ENCODE measurements at regions not wholly inside any gene's neighbourhood (a gene's known extent, or its start where the extent isn't known, plus 50 kb on each side); places are given as distances from the start of the nearest gene placed in this dataset.
"Not testable (repeated sequence)": the region's sequence is repeated elsewhere in the genome, so short reads cannot be mapped to it uniquely, and the experiment has no call there.

DNA sequence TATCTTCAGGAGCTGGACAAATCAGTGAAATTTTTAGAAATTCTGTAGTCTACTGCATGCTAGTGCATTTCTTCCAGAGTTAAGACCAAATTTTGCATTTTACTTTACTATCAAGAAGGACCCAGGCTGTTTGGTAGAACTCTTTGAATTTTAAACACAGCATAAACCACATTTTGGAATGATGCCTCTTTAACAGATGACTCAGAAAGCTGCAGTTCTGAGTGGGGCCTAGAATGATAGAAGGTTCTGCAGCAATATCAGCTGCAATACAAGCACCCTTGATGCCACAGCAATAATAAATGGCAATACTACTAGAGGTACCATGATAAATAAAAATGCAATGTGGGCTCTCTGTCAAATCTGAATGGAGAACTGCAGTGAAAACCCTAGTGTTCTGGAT is 198.7 kb downstream of the TMA16 start:
- no peak for DNase-seq (ENCODE audit: low read depth in 2 of 2, low spot score in 1 of 2)

DNA sequence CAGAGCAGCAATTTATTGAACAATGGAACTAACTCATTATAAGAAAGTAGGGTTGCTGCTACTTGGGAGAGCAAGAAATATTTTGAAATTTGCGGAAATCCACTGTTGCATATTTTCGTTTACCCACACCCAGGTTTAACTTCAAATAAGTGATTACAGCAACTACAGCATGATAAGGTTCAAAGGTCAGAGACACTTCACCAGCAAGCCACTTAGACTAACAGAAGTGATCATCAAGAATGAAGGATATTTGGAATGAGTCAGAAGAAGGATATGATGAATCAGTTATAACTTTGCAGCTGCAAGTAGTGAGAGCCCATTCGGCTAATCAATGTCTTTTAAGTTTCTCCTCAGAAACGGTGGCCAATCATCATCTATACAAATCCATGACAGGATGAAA is 199.3 kb downstream of the TMA16 start:
- DNase-seq (ENCODE audit: low read depth in 2 of 2, low spot score in 1 of 2): no peak

DNA sequence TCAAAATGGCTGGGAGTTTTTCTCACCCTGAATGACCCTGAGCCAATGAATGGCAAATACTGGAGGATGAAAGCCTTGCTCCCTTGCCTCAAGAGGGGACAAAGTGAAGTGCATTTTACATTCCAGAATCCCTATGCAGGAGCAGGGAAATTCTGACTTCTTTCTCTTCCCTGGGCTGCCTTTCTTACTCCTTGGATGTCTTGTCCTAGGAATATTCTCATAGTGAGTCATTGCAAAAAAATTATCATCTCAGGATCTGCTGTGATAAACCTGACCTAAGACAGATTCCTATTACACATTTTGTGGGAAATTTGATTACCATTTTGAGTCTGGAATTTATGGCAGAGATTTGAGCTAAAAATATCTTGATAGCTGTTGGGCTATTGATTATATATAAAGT is 199.9 kb downstream of the TMA16 start:
- no peak for DNase-seq (ENCODE audit: low read depth in 2 of 2, low spot score in 1 of 2)

DNA sequence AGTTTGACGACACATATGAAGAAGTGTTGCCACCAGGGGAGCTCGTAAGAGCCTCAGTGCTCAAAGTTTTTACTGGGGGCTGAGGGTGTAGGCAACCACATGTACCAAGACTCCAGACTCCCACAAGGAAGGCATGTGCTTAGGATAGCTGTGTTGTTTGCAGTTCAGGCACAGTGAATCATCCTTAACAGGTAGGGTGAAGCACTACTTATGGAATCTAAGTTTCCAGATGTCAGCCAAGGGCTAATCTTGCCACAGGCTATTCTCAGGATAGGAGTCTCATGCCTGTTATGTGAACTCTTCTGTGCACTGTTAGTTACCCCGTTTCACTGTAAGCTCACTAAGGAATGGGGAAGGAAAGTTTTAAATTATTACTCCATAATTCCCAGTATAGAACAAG is 202.6 kb downstream of the TMA16 start:
- DNase-seq (ENCODE audit: low read depth in 2 of 2, low spot score in 1 of 2): no peak

DNA sequence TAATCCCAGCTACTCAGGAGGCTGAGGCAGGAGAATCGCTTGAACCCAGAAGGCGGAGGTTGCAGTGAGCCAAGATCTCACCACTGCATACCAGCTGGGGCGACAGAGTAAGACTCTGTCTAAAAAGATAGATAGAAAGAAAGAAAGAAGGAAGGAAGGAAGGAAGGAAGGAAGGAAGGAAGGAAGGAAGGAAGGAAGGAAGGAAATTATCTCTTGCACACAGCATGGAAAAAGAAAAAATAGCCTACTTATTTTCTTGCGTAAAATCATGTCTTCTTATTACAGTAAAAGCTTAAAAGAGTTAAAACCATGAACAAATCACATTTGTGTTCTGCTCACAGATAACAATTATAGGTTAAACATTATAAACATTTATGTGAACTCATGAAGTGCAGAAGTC is 205.9 kb downstream of the TMA16 start:
- DNase-seq (ENCODE audit: low read depth in 2 of 2, low spot score in 1 of 2): not testable (repeated sequence)

DNA sequence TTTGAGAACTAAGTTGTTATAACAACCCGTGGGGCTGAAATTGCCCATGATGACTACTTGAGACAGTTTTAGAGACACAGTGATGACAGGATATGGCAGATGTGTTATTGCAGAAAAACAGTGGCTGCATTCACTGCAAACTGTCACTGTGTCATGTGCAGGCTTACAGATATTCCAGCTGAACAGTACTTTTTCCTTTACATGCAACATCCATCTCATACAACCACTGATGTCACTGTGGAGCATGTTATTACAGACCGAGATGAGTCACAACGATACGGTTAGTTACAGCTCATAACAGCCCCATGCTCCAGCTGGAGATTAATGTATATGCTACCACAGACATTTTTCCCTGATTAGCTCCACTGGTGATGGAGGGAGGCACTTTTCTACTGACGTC is 207.4 kb downstream of the TMA16 start:
- no peak for DNase-seq (ENCODE audit: low read depth in 2 of 2, low spot score in 1 of 2)

DNA sequence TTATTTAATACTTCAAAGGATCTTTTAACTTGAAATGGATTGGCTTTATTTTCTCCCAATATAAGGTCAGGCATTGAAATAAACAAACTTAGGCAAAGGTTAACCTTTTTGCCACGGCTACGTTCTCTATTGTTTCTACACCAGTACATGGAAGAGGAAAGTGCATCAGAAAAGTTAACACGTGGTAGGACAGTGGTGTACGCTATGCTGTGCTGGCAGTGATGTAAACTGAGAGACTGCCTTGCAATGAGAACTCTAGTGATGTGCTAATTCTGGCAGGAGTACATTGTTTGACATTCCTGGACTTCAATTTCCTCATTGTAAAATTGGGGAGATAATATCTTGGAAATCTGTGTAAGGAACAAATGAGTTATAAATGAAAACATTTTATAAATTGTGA is 208.2 kb downstream of the TMA16 start:
- DNase-seq (ENCODE audit: low read depth in 2 of 2, low spot score in 1 of 2): no peak

DNA sequence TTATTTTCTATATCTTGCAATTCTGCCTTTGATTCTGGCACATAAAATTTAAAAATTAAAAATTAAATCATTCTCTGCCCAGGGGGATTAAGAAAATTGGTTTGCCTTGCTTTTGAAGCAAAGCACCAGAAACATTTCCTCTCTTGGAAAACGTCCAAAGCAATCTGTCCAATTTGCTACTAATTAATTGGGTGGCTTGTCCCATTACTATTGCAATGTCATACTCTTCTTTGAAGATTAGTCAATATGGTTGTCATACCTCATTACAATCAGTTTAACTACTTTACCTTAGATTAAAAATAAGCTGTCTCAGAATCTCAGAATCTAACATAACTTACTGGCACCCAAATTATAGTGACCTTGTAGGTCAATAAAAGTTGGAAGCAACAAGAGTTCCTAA is 208.8 kb downstream of the TMA16 start:
- no peak for DNase-seq (ENCODE audit: low read depth in 2 of 2, low spot score in 1 of 2)

DNA sequence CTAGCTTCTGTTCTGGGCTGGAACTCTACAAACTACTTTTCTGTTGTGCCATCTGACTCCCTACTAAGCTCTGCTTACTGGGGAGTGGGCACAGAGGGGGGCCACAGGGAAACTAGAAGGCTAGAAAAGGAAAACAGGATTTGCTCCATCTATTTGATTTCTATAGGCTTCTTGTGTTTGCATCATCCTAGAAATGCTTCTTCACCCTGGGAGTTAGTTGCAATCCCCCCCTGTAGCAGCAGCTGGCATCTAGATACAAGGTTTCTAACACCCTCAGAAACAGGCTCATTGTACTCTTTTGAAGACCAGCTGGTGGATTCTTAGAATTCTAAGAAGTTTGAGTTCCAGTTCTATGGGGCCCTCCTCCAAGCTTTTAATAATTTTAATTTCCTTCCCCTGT is 213.4 kb downstream of the TMA16 start:
- no peak for DNase-seq (ENCODE audit: low read depth in 2 of 2, low spot score in 1 of 2)

DNA sequence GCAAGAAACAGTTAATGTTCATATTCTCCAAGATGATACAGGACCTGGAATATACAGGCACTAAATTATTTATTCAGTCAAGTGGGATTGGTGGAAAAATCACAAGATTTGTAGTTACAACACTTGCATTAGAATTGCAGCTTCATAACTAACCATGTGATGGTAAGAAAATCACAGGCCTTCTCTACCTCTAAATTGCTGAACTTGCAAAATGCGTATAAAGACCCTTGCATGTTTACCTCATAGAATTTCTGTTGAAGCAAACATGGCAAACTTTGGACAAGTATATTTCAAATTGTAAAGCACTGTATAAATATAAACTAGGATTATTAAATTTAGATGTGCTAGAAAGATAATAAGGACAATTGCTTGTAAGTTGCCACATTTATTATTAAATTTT is 215.1 kb downstream of the TMA16 start:
- DNase-seq (ENCODE audit: low read depth in 2 of 2, low spot score in 1 of 2): no peak

DNA sequence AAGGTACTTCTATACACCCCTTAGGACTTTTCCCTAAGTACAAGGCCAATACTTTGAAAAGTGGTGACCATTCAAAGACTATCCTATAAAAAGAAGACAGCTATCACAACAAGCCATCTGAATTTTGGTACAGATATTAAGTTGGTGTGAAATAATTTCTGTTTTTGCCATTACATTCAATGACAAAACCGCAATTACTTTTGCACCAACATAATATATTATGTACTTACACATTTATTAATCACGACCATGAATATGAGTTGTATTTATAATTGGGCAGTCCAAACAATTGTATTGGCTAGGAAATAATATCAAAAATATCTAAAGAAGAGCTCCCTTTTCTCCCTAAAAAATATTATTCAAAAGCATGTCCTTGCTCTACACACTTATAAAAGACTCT is 215.7 kb downstream of the TMA16 start:
- DNase-seq (ENCODE audit: low read depth in 2 of 2, low spot score in 1 of 2): no peak

DNA sequence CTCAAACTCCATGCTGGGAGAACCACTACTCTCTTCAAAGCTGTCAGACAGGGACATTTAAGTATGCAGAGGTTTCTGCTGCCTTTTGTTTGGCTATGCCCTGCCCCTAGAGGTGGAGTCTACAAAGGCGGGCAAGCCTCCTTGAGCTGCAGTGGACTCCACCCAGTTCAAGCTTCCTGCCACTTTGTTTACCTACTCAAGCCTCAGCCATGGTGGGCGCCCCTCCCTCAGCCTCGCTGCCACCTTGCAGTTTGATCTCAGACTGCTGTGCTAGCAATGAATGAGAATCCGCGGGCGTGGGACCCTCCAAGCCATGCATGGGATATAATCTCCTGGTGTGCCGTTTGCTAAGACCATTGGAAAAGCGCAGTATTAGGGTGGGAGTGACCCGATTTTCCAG is 230.0 kb downstream of the TMA16 start:
- DNase-seq (ENCODE audit: low read depth in 2 of 2, low spot score in 1 of 2): not testable (repeated sequence)

DNA sequence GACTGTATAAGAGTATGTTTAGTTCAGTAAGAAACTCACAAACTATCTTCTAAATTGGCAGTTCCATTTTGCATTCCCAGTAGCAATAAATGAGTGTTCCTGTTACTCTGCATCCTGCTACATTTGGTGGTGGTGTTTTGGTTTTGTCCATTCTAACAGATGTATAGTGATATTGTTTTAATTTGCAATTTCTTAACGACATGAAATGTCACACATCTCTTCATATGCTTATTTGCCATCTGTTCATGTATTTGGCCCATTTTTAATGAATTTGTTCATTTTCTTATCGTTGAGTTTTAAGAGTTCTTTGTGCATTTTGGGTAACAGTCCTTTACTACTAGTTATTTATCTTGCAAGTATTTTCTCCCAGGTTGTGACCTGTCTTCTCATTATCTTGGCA is 232.2 kb downstream of the TMA16 start:
- DNase-seq (ENCODE audit: low read depth in 2 of 2, low spot score in 1 of 2): no peak

DNA sequence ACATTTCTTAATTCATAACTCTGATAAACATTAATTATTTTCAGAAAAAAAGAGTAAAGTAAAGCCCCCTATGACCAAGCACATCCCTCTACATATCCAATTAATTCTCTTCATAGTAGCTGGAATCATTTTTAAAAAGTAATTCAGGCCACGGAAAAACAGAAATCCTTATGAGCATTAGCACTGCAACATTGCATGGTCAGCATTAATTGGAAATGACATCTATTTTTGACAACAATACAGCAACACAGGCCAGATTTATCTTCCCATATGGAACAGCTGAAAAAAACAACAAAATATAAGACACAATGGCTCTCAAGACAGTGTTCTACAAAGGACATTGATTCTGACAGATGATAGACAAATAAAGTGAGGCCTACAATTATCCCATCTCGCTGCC is 236.6 kb downstream of the TMA16 start:
- no peak for DNase-seq (ENCODE audit: low read depth in 2 of 2, low spot score in 1 of 2)

DNA sequence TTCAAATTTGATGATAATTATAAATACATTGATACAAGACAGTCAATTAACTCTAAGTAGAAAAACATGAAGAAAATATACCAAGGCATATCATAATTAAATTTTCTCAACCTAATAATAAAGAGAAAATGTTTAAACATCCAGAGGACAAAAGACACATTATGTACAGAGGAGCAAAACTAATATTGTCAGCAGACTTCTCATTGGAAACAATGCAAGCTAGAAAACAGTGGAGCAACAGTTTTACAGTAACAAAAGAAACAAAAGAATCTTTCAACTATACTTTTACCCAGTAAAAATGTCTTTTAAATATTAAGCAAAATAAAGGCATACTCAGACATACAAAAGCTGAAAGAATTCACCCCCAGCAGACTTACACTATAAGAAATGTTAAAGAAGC is 238.0 kb downstream of the TMA16 start:
- no peak for DNase-seq (ENCODE audit: low read depth in 2 of 2, low spot score in 1 of 2)

DNA sequence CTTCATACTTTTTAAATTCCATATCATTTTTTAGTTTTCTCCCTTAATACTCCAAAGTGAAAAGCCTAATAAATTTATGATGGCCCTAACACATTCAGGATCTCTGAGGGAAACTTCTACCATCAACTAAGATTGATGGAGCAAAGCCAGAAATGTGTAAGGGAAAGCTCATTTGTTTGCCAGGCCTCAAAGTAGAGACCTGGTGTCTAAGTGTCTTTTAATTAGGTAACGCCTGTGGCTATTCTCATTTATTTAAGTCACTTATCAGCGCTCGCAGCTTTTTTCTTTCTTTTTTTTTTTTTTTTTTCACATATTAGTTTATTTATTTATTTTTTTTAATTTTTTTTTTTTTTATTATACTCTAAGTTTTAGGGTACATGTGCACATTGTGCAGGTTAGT is 242.4 kb downstream of the TMA16 start:
- no peak for DNase-seq (ENCODE audit: low read depth in 2 of 2, low spot score in 1 of 2)

DNA sequence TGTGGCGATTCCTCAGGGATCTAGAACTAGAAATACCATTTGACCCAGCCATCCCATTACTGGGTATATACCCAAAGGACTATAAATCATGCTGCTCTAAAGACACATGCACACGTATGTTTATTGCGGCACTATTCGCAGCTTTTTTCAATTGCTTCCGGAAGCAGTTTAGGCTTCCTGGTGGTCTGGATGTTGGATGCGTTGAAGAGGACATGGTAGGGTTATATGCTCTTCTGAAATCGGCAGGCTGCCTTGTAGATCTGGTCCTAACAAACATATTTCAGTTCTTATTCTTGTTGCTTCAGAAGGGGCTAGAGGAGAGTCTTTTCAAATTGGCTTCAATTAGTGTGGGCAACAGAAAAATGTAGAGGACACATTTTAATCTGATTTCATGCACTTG is 243.4 kb downstream of the TMA16 start:
- DNase-seq (ENCODE audit: low read depth in 2 of 2, low spot score in 1 of 2): not testable (repeated sequence)

DNA sequence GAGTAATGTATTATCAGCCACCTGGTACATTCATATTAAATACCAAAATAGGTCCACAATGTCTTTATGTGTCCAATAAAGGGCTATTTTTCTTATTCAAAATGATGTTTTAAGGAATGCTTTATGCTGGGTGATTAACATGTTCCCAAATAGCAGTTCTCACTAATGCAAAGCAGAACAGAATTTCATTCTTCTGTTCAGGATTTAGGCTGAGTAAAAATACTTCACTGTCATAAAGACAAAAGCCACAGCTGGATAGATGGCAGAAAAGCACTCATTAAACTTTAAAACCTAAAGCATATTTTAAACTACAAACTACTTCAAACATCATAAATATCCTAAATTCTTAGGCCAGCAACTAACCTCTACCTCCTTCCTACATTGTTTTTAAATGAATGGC is 244.0 kb downstream of the TMA16 start:
- no peak for DNase-seq (ENCODE audit: low read depth in 2 of 2, low spot score in 1 of 2)

DNA sequence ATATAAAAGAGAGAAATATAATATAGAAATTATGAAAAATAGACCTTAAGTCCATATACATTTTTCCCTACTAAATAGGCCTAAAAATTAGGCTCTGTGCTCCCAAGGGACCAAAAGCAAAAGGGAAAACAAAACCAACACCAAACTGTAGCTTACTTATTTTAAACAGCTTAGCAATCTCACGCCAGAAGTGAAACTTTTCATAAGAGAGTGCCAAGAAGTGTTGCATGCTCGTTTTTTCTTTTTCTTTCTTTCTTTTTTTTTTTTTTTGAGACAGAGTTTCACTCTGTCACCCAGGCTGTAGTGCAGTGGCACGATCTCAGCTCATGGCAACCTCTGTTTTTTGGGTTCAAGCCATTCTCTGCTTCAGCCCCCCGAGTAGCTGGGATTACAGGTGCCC is 250.4 kb downstream of the TMA16 start:
- no peak for DNase-seq (ENCODE audit: low read depth in 2 of 2, low spot score in 1 of 2)

DNA sequence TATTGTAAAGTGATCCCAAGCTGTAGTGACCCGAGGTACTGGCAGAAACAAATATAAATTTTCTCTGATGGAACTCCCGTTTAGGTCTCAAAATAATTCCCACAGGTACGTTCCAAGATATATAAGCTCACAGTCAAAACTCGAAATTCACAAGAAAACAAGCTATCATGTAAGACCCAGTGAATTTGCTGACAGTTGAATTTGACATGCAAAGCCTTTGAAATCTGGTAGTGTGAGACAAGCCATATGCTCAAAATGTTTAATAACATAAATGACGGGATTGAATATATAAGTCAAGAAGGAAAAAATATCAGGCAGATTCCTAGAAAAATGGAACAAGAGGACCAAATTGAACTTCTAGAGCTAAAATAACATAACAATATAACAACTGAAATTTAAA is 252.8 kb downstream of the TMA16 start:
- DNase-seq (ENCODE audit: low read depth in 2 of 2, low spot score in 1 of 2): no peak

DNA sequence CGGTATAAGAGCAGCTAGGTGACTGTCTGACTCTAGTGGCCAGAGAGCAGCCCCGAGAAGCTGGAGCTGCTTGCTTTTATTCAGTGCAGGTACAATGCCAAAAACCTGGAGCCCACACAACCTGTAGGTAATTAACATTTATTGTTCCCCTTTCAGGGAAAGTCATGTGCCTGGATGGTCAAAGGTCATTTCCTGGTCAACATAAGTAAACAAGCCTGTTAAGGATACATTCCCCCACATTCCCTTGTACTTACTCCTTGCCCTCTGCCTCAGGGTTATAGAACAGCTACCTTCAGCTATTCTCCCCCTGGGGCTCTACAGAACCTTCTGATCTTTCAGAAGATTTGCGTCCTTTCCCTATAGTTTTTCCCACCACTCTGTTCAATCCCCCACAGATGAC is 253.4 kb downstream of the TMA16 start:
- DNase-seq (ENCODE audit: low read depth in 2 of 2, low spot score in 1 of 2): no peak

DNA sequence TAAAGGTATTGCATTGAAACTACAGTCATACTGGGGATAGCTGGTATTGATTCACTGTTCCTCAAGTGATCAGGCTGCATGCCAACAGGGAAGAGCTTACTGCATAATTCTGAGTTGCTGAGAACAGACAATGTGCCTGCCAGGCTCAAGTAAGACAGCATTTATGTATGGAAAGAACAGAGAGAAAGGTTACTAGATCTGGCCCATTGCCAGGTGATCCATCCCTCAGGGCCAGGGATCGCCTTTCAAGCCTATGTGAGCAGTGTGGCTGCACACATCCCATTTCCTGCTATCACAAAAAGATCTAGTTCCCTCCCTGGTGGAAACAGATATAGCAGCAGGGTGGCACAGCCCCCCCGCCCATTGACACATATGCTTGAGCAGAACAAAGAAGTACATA is 254.0 kb downstream of the TMA16 start:
- no peak for DNase-seq (ENCODE audit: low read depth in 2 of 2, low spot score in 1 of 2)

DNA sequence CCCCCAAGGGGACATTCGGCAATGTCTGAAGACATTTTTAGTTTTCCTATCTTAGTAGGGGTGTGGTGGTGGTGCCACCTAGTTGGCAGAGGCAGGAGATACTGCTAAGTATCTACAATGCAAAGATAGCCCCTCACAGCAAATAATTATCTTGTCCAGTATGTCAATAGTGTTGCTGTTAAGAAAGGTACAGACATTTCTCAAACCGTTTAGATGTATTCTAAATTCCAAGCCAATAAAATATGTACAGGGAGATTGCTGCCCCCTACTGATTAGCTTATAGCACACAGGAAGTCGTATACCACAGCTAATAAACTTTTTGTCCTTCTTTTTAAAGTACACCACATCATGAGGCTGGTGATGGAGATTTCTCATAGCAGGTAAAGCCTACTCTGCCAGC is 260.5 kb downstream of the TMA16 start:
- no peak for DNase-seq (ENCODE audit: low read depth in 2 of 2, low spot score in 1 of 2)

DNA sequence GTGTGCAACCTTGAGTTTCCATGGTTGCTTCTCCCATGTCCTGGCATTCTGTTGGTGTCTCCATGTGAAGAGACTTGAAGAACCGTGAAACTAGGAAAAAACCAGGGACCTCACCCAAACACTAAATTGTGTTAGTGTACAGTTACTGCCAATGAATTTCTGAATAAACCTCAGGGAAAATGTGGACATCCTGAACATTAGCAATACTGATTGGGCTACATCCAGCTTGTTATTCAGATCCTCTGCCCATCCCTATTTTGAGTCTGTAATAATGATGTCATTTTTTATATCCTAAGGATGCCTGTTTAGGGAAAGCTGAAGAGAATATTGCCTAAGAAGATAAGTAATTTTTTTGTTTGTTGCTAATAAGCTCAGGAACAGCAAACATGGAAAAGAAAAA is 262.7 kb downstream of the TMA16 start:
- DNase-seq (ENCODE audit: low read depth in 2 of 2, low spot score in 1 of 2): no peak
